Liver (tissue), 3 donors: ENCODE measurements at regions not wholly inside any gene's neighbourhood (a gene's known extent, or its start where the extent isn't known, plus 50 kb on each side); places are given as distances from the start of the nearest gene placed in this dataset.

Source experiments
- EGR1 ChIP-seq, 2 donors: IDR thresholded peaks; 2 replicates each; pipeline ENCODE4 v1.6.1; 2016 to 2018; ENCODE audit warnings: antibody characterized with exemption in 2 of 2, low read depth in 2 of 2
- GABPA ChIP-seq, 2 donors: IDR thresholded peaks in 1 of 2; conservative IDR thresholded peaks in 1 of 2; 2 replicates each; pipeline ENCODE4 v1.6.1; 2016; ENCODE audit warnings: antibody characterized with exemption in 2 of 2, mild to moderate bottlenecking in 1 of 2, moderate library complexity in 1 of 2
- MAX ChIP-seq: IDR thresholded peaks from 2 replicates; pipeline ENCODE4 v1.6.1; 2016; ENCODE audit warnings: antibody characterized with exemption
- RAD21 ChIP-seq, 2 donors: IDR thresholded peaks; 2 replicates each; pipeline ENCODE4 v1.6.1; 2016; ENCODE audit warnings: antibody characterized with exemption in 2 of 2, mild to moderate bottlenecking in 2 of 2
- REST ChIP-seq: IDR thresholded peaks from 2 replicates; pipeline ENCODE4 v1.6.1; 2016; ENCODE audit warnings: antibody characterized with exemption, mild to moderate bottlenecking
- RXRA ChIP-seq, 2 donors: IDR thresholded peaks; 2 replicates each; pipeline ENCODE4 v1.6.1; 2017 to 2018; ENCODE audit warnings: antibody characterized with exemption in 2 of 2, mild to moderate bottlenecking in 1 of 2
- TF ChIP-seq, protein P1 (sequence below): IDR thresholded peaks from 2 replicates; pipeline ENCODE4 v1.6.1; 2016; ENCODE audit warnings: antibody characterized with exemption
- TF ChIP-seq, protein P2 (sequence below): fragments of 150-350 bp; IDR thresholded peaks from 2 replicates; pipeline ENCODE4 v1.5.1; 2017; ENCODE audit warnings: improper control_type of control experiment, low read depth, low read length; ENCODE audit not compliant: missing input control
- TF ChIP-seq, protein P3 (sequence below): IDR thresholded peaks from 2 replicates; pipeline ENCODE4 v1.6.1; 2016; ENCODE audit warnings: antibody characterized with exemption
- donor health status: healthy.
- donor health status: healthy.

- TF ChIP-seq, protein P1, sequence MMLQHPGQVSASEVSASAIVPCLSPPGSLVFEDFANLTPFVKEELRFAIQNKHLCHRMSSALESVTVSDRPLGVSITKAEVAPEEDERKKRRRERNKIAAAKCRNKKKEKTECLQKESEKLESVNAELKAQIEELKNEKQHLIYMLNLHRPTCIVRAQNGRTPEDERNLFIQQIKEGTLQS, result no peak
- TF ChIP-seq EGR1 (IDR thresholded peaks at IDR 0.05; ENCODE audit: low read depth in 2 of 2) (no peak), RAD21 (IDR thresholded peaks at IDR 0.05) (no peak), MAX (no peak), RXRA (IDR thresholded peaks at IDR 0.05) (no peak), REST (no peak), GABPA (IDR thresholded peaks at IDR 0.05 in 1 of 2, conservative IDR thresholded peaks at IDR 0.05 in 1 of 2) (no peak)
- TF ChIP-seq, protein P2, sequence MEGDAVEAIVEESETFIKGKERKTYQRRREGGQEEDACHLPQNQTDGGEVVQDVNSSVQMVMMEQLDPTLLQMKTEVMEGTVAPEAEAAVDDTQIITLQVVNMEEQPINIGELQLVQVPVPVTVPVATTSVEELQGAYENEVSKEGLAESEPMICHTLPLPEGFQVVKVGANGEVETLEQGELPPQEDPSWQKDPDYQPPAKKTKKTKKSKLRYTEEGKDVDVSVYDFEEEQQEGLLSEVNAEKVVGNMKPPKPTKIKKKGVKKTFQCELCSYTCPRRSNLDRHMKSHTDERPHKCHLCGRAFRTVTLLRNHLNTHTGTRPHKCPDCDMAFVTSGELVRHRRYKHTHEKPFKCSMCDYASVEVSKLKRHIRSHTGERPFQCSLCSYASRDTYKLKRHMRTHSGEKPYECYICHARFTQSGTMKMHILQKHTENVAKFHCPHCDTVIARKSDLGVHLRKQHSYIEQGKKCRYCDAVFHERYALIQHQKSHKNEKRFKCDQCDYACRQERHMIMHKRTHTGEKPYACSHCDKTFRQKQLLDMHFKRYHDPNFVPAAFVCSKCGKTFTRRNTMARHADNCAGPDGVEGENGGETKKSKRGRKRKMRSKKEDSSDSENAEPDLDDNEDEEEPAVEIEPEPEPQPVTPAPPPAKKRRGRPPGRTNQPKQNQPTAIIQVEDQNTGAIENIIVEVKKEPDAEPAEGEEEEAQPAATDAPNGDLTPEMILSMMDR, result no peak
- TF ChIP-seq, protein P3, sequence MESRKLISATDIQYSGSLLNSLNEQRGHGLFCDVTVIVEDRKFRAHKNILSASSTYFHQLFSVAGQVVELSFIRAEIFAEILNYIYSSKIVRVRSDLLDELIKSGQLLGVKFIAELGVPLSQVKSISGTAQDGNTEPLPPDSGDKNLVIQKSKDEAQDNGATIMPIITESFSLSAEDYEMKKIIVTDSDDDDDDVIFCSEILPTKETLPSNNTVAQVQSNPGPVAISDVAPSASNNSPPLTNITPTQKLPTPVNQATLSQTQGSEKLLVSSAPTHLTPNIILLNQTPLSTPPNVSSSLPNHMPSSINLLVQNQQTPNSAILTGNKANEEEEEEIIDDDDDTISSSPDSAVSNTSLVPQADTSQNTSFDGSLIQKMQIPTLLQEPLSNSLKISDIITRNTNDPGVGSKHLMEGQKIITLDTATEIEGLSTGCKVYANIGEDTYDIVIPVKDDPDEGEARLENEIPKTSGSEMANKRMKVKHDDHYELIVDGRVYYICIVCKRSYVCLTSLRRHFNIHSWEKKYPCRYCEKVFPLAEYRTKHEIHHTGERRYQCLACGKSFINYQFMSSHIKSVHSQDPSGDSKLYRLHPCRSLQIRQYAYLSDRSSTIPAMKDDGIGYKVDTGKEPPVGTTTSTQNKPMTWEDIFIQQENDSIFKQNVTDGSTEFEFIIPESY, result no peak
Observed at GRCh38 chr12:28626504-28626903, 436.2 kb downstream of the CCDC91 start.
